GM03348 (cell line): ENCODE measurements at regions not wholly inside any gene's neighbourhood (a gene's known extent, or its start where the extent isn't known, plus 50 kb on each side); places are given as distances from the start of the nearest gene placed in this dataset.

Source experiments
- DNase-seq: peaks from one replicate; pipeline ENCODE4 v3.0.0; 2012; ENCODE audit warnings: low spot score

- DNase-seq: no peak
Measured at GRCh38 chr4:41460641-41461040, 77.3 kb upstream of the LIMCH1 start.

- no peak for DNase-seq
Measured at GRCh38 chr4:41461780-41462307, 76.1 kb upstream of the LIMCH1 start.

- DNase-seq: no peak
Measured at GRCh38 chr4:41465146-41465761, 72.7 kb upstream of the LIMCH1 start.

- no peak for DNase-seq
Measured at GRCh38 chr4:41466249-41466648, 71.7 kb upstream of the LIMCH1 start.

- no peak for DNase-seq
Measured at GRCh38 chr4:41468122-41468521, 69.8 kb upstream of the LIMCH1 start.

GRCh38 chr4:41471126-41472071 is 66.6 kb upstream of the LIMCH1 start:
- DNase-seq: no peak

GRCh38 chr4:41472081-41472480 is 65.9 kb upstream of the LIMCH1 start:
- DNase-seq: no peak

GRCh38 chr4:41473176-41473575 is 64.8 kb upstream of the LIMCH1 start:
- DNase-seq: no peak

- DNase-seq: no peak
Measured at GRCh38 chr4:41475402-41475801, 62.6 kb upstream of the LIMCH1 start.

- DNase-seq: no peak
Measured at GRCh38 chr4:41476310-41476885, 61.6 kb upstream of the LIMCH1 start.

GRCh38 chr4:41477181-41477905 is 60.6 kb upstream of the LIMCH1 start:
- no peak for DNase-seq

GRCh38 chr4:41478518-41478917 is 59.4 kb upstream of the LIMCH1 start:
- no peak for DNase-seq

- no peak for DNase-seq
Measured at GRCh38 chr4:41480896-41481311, 57.1 kb upstream of the LIMCH1 start.

- no peak for DNase-seq
Measured at GRCh38 chr4:41483771-41484170, 54.2 kb upstream of the LIMCH1 start.

GRCh38 chr4:41485041-41485440 is 52.9 kb upstream of the LIMCH1 start:
- no peak for DNase-seq

- DNase-seq: no peak
Measured at GRCh38 chr4:41487868-41488440, 50.0 kb upstream of the LIMCH1 start.
